ENCODE measurements at regions not wholly inside any gene's neighbourhood (a gene's known extent, or its start where the extent isn't known, plus 50 kb on each side); places are given as distances from the start of the nearest gene placed in this dataset.
"Not testable (repeated sequence)": the region's sequence is repeated elsewhere in the genome, so short reads cannot be mapped to it uniquely, and the experiment has no call there.

- not testable (repeated sequence) for TF ChIP-seq CTCF, POLR2AphosphoS5, POLR2A (IDR thresholded peaks at IDR 0.05)
These were observed 3916.1 kb upstream of the OR11H1 start for GRCh38 chr22:11611876-11612275.
